GM21619 (cell line): ENCODE measurements at regions not wholly inside any gene's neighbourhood (a gene's known extent, or its start where the extent isn't known, plus 50 kb on each side); places are given as distances from the start of the nearest gene placed in this dataset.
"Not testable (repeated sequence)": the region's sequence is repeated elsewhere in the genome, so short reads cannot be mapped to it uniquely, and the experiment has no call there.

Experiments
- ATAC-seq: cut with Tn5 transposase; IDR thresholded peaks from one replicate; pipeline ENCODE4 v1.9.1; 2021; ENCODE audit not compliant: unreplicated experiment

DNA sequence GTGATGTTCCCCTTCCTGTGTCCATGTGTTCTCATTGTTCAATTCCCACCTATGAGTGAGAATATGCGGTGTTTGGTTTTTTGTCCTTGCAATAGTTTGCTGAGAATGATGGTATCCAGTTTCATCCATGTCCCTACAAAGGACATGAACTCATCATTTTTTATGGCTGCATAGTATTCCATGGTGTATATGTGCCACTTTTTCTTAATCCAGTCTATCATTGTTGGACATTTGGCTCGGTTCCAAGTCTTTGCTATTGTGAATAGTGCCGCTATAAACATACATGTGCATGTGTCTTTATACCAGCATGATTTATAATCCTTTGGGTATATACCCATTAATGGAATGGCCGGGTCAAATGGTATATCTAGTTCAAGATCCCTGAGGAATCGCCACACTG is 229.4 kb downstream of the HTR1A start:
- not testable (repeated sequence) for ATAC-seq

DNA sequence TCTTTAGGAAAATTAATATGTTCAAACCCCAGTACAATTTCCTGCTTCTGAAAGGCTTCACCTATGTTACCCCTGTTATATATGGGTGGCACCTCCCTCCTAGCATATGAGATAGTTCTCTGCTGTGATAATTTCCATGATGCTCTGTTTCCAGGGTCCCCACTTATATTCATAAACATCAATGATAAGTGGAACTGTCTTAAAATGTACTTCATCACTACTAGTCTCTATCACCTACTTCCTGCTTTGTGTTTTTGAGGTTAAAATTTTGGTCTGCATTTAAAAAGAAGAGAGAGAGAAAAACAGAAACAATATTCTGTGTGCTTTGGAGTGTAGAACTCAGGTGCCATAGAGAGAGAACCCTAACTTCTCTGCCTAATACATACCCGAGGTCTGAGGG is 234.7 kb downstream of the HTR1A start:
- no peak for ATAC-seq

DNA sequence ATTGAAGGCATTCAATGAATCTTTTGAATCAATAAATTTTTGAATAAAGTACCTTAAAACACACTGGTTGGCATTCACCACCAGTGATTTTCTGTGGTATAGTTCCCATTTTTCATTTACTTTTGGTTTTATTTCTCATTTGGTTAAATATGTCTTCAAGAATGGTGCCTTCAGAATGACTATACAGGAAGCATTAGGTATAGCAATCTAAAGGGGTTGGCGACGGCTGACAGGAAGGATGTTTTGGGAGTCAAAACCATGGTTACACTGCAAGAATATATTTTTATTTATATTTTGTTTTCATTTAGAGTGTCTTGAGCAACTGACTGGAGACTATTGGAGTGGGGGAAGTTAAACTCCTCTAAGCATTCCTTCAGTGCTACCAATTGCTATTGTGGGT is 235.7 kb downstream of the HTR1A start:
- peak; percentile 63 for ATAC-seq

DNA sequence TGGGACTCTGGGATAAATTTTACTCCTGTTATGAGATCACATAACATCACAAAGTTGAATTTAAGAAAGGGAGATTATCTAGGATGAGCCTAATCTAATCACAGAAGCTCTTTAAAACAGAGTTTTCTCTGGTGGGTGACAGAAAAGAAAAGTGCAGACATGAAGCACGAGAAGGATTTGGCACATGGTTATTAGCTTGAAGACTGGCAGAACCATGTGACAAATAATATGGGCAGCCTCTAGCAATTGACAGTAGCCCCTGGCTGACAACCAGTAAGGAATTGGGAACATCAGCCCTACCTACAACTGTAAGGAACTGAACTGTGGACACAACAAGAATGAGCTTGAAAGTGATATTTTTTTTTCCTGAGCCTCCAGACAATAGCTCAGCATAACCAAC is 243.1 kb downstream of the HTR1A start:
- no peak for ATAC-seq

DNA sequence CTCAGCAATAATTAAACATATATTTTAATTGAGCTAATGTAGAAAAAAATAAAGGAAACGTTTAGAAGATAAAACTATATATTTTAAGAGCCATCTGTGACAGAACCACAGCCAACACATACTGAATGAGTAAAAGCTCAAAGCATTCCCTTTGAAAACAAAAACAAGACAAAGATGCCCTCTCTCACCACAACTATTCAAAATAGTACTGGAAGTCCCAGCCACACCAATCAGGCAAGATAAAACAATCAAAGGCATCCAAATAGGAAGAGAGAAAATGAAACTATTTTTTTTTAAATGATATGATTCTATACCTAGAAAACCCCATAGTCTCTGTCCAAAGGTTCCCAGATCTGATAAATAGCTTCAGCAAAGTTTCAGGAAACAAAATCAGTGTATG is 262.0 kb downstream of the HTR1A start:
- ATAC-seq: no peak

DNA sequence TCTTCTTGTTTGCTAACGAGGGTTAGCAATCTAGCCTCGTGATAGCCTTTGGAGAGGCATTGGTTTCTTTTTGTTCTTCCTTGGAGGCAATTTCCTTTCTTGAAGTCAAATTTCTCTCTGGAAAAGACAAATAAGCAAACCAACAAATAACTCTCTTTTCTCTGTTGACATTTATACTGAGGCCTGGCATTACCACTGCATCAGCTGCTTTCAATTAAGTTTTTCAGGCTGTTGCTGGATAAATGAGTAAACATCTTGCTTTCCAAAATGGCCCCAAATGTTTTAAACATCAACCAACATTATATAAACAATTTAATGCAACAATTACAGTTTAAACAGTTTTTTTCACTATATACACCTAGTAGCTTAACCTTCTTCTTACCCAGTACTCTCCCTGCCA is 264.4 kb downstream of the HTR1A start:
- ATAC-seq: no peak

DNA sequence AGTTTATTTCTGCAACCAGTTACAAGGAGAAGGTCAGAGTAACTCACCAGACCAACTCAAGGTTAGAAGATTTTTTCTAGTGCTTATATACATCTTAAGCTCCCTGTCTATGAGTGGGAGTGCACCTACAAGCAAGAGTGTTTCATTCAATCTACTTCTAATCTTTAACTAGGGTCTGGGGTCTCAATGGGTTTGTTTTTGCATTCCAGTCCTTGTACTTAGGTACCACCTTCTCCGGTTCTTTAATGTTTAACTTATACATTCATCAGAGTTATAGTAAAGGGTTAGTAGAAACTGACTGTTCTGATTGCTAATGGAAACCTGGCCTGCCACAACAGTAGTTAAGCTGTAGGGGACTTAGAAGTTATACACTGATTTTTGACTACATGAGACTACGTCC is 271.7 kb downstream of the HTR1A start:
- ATAC-seq: no peak

DNA sequence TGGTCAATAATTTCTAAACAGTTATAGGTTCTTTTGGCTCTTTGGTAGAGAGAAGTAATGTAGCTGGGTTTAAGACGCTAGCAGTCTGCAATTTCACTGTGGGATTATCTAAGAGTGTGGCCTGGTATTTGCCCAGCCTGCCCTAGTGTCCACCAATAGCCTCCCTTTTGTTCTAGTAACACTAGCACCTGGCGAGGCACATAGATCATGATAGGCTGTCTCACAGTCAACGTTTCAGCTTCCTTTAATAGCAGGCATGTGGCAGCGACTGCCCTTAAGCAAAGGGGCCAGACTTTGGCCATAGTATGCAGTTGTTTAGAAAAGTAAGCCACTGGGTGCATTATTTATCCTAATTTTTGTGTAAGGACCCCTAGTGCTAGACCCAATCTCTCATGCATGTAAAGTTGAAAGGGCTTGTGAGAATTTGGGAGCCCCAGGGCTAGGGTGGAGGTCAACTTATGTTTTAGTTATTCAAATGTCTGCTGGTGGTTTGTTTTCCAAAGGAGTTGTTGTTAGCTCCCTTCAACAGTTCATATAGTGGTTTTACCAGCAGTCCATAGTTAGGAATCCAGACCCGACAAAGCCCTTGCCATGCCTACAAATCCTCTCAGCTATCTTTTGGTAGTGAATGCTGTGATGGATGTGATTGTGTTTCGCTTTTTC is 274.3 kb downstream of the HTR1A start:
- no peak for ATAC-seq

DNA sequence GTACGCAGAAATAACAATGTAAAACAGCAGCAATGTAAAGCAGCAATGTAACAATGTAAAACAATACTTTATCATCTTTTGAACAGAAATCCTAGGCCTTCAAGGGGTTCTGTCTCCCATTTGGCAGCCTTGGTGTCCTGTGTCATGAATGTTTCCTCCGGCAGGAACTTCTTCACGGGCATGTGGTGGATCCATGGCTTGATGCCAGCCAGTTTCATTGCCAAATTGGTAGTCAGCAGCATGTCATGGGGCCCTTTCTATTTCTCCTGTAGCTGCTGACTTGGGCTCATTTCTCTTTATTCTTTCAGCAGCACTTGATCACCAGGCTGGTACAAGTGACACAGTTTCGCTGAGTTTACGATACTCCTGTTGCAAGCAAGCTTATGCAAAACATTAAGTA is 275.3 kb downstream of the HTR1A start:
- no peak for ATAC-seq

DNA sequence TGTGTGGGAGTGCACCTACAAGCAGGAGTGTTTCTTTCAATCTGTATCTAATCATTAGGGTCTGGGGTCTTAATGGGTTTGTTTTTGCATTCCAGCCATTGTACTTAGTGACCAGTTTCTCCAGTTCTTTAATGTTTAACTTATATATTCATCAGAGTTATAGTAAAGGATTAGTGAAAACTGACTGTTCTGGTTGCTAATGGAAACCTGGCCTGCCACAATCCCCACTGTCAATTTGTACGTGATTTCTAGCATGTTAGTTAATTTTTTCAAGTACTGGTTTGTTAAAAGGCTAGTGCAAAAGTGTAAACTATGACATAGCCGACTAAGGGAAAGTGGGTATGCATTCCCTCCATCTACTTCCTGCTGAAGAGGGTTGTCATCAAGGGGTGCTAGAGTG is 276.1 kb downstream of the HTR1A start:
- no peak for ATAC-seq

DNA sequence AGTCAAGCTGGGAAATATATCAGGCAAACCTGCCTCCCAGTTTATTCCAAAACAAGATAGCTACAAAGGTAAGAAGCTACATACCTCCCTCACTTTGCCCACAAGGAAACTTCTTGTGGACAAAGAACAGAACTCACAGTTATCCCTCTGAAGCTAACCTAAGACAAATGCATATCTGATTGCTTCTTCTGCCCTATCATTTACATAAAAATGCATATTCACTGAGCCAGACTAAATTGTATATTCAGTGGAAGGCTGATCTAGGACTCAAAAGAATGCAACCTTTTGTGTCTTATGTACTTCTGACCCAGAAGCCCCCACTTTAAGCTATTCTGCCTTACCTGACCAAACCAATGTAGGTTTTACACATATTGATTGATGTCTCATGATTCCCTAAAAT is 276.8 kb downstream of the HTR1A start:
- no peak for ATAC-seq

DNA sequence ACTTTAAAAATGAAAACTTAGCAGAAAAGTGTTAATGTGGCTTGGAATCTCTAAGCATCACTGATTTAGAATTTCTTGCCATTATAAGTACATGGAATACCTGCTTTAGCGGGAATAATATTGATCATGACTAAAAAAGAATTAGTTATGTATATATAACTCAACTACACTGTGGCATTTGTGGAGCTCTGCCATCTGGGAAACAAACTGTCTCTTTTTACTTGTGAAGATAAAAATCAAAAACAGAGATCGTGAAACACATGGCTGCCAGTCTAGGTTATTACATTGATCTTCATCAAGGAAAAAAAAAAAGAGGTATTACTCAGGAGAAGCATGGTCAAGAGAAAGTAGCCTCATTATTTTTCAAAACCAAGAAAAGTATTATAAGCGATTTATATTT is 287.4 kb downstream of the HTR1A start:
- no peak for ATAC-seq

DNA sequence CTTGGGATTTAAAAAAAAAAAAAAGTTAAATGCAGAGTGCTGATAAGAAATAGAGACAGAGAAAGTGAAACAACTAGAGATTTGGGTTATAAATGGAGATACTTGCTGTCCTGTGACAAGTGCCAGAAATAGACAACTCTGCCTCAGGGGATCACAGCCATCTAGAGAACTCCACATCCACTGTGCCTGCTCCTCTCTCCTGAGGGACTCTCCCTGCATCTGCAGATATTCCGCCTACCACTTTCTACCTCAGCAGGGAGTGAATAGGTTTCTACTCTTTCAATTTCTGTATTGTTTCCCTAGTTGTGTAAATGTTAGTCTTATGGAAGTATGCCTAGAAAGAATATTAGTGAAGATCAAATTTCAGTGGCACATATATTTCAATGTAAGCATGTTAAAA is 307.2 kb downstream of the HTR1A start:
- ATAC-seq: no peak

DNA sequence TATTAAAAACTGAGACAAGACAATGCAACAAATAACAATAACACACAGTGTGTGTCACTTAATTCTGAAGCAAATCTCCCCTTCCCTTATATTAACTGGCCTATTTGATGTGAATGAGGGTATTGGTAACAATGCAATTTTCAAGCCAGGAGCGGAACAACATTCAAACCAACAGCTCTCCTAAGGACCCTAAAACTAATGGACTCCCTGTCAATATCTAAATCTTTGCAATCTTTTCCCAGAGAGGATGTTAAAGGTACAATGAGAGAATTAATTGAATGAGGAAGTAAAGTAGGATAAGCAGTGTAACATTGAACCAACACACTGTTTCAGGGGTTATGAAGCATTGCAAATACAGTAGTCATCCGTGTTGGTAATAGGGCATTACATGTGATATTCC is 311.7 kb downstream of the HTR1A start:
- ATAC-seq: no peak

DNA sequence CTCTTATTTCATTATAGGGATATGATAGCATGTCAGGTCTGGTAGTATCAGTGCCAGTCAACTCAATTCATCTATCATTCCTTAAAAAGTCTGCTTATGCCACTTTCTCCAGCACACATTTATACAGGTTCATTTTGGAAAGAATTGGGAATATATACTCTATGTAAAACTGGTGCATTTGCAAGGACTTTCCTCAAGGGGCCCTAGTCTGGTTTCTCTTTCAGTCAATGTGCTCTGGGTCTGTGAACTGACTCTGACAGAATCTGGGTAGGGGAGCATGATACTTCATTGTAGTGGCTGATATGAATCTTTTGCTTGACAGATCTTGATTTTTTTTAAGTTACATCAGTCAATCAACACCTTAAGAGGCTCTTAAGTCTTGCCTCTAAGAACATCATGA is 313.9 kb downstream of the HTR1A start:
- no peak for ATAC-seq

DNA sequence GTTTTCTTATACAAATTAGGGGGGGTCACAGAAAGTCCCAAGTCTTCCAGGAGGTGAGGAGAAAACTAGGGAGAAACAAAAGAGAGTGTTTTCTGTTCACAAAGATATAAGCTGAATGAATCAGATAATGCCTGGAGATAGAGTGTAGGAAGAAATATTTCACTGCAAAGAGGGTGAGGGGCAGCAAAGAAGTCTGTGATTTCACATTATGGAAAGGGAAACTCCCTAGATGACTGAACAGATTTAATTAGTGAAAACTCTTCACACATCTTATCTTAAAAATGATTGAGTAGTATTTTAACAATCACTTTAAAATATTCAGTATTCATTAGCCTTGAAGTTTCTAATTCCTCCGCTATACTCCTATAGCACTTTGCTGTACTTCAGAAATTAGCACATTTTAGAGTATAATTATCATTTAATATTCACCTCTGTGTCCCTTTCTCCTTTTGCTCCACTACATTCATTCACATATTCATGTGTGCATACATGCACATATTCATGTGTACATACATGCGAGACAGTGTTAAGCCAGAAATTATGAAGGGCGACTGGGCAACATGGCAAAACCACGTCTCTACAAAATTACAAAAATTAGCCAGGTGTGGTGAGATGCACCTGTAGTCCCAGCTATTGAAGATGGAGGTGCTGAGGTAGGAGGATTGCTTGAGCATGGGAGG is 332.2 kb downstream of the HTR1A start:
- no peak for ATAC-seq

DNA sequence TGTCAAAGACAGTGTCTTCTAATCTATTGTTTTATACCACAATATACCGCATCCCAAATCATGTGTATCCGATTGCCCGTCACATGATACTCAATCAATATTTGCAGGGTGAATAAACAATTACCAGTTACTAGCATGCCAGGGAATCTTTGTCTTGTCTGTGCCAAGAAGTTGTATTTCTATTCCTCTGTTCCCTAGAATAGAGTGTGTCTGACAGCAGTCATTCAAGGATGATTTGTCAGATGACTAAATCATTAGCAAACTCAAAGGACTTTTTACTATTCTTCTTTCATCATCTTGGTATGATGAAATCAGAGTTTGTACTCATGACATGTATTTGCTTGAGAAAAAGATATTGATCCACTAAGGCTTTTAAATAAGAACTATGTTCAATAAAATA is 348.8 kb downstream of the HTR1A start:
- ATAC-seq: no peak

DNA sequence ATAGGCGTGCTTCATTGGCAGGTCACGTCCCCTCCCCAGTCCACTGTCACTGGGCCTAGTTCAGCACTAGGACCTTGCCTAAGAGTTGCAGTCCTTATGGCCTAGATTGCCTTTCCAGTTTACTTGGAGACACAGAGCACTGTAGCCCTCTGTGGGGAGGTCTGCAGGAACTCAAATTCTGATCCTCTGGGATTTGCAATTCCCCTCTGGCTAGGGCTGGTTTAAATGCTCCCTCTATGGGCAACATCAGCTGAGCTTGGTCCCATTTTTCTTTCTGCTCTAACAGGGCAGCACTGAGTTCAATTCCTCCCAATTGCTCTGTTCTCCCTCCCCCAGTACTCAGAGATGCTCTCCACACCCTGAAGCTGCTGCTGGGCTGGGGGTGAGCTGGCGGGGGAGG is 358.2 kb downstream of the HTR1A start:
- ATAC-seq: no peak

DNA sequence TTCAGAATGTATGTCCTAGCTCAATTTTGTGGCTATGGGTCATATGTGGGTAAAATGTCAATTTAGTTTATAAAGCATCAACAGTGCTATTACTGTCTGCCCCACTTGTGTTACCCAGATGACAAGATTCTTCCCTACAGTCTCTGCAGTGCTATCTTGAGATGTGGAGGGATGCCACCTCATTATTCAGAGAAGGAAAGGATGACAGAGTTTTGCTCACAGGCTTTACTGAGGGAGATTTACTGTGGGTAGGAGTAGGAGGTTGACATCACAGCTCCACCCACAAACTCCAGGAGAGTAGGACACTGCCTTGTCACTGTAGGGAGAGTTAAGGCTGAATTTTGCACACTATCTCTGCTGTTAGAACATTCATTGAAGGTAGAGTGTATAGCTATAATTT is 359.3 kb downstream of the HTR1A start:
- ATAC-seq: no peak

DNA sequence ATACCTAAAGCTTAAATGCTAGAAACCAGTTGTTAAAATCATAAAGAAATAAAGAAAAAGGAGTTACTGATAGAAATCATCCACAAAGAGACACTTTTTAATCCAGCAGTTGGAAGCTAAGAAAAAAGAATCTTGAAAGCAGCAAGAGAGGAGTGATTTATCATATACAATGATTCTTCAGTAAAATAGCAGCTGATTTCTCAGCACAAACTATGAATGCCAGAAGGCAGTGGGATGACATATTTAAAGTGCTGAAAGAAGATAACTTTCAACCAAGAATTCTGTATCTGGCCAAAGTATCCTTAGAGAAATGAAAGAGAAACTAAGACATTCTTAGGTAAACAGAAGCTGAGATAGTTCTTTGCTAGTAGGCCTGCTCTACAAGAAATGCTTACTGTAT is 366.0 kb downstream of the HTR1A start:
- ATAC-seq: no peak

DNA sequence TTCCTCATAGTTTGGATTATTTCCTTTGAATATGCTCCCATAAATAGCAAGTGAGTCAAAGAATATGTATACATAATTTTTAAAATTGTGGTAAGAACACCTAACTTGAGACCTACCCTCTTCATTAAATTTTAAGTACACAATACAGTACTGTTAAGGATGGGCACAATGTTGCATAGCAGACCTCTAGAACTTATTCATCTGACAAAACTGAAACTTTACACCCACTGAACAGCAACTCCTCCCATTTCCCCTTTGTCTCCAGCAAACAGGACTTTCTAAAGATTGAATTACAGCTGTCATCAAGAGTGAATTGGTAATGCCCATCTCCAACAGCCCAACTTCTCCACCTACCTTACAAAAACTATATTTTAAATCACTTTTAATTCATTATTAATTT is 388.9 kb downstream of the HTR1A start:
- ATAC-seq: no peak

DNA sequence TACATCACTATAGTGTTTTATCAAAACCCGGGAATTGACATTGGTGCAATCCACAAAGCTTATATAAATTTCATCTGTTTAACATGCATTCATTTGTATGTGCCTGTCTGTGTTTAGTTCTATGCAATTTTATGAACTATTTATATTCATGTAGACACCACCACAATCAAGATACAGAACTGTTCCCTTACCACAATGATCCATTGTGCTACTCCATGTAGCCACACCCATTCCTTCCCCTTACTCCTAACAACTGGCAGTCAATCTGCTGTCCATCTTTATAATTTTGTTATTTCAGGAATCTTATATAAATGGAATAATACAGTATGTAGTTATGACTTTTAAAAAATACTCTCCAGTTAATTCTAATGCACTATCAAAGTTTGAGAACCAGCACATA is 389.5 kb downstream of the HTR1A start:
- ATAC-seq: no peak

DNA sequence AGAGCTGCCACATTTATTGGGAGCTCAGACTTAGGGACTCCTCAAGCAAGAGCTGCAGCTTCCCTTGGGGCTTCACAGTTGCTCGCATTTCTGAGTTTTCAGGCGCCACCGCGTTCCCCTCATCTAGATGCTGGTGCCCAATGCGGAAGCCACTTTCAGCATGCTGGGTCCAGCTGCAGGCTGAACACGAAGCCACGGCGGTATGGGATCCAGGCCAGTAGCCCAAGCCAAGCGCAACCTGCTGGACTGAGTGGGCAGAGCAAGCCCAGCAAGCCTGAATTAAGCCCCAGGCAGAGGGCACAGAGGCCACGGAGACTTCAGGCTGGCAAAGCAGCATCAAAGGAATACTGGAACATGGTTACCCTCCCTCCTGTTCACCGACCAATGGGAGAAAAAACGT is 391.5 kb downstream of the HTR1A start:
- ATAC-seq: no peak
